ENCODE measurements at regions not wholly inside any gene's neighbourhood (a gene's known extent, or its start where the extent isn't known, plus 50 kb on each side); places are given as distances from the start of the nearest gene placed in this dataset.
"Not testable (repeated sequence)": the region's sequence is repeated elsewhere in the genome, so short reads cannot be mapped to it uniquely, and the experiment has no call there.

GRCh38 chr19:27971869-27972268 is 1241.1 kb downstream of the UQCRFS1 start:
- DNase-seq: no peak

GRCh38 chr19:27971071-27971470 is 1241.9 kb downstream of the UQCRFS1 start:
- no peak for DNase-seq

DNA sequence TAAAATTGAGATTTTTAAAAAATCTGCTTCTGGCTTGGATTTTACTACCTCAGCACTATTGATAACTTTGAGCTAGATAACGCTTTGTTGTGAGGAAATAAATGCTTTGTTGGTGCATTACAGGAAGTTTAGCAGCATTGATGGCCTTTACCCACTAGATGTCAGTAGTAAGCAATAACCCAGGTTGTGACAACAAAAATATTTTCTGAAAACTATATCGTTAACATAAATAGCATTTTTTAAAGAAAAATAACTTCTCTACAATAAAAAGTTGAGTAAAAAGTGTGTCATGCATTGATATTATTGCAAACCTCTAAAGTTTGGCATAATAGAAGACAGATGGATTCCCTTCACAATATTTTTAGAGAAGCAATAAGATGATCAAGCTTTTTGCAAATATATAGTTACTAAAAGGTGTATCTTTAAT is 1246.5 kb downstream of the UQCRFS1 start:
- DNase-seq: peak; percentile 5

DNA sequence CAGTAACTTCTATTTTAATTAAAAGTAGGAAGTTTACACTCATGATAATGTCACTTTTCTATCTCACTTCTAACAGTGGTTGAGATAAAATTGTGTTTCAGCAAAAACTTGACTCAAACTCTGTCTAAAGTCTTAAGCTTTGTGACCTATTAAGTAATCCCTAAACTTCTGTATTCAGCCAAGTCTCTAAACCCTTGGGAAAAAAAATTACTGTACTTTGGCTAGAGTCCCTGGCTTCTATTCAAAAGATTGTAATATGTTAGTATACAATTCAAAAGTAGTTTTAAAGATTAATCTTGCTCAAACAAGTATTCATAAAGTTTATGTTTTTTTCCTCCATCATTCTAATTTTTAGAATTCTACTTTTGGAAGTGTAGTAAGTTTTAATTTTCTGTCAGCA is 1248.8 kb downstream of the UQCRFS1 start:
- no peak for DNase-seq

- DNase-seq: no peak
Measured at GRCh38 chr19:27962264-27962663, 1250.7 kb downstream of the UQCRFS1 start.

GRCh38 chr19:27955485-27956480 is 1257.2 kb downstream of the UQCRFS1 start:
- DNase-seq: no peak

- not testable (repeated sequence) for DNase-seq
Measured at GRCh38 chr19:27942607-27943006, 1270.3 kb downstream of the UQCRFS1 start.

GRCh38 chr19:27936139-27936538 is 1276.8 kb downstream of the UQCRFS1 start:
- DNase-seq: no peak

DNA sequence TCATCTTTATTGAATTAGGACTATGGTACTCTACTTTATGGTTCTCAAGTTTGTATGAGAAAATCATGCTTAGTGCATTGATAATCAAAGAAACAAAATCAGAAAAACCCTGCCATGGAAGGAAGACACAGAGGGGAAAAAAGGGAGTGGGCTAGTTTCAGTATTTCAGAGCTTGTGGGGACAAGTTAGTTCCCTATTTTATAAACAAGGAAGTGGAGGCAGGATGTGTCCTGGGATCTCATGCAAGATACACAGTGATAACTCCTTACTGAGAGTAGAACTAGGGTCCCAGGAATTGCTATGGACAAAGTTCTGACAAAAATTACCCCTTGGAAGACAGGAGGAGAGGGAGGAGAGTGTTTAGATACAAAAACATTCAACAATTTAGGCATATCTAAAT is 1277.3 kb downstream of the UQCRFS1 start:
- DNase-seq: no peak

- no peak for DNase-seq
Measured at GRCh38 chr19:27929399-27929798, 1283.6 kb downstream of the UQCRFS1 start.

GRCh38 chr19:27925202-27925601 is 1287.7 kb downstream of the UQCRFS1 start:
- no peak for DNase-seq

DNA sequence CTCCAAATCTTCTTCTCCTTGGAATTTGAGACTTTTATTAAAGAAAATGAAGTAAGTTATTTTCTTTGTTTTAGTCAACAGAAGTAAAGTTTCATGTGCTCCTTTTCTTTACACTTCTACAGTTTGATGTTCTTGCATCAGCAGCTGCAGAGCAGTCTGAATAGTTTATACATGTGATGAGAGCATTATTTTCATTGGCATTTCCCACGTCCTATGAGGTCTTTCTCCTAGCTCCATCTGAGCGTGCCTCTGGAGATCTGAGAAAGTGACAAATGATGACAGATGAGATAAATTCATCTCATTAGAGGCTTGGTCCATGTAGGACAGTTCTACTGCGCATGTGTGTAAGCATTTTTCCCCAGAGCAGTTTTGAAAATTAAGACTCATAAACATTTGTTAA is 1290.0 kb downstream of the UQCRFS1 start:
- DNase-seq: no peak

- no peak for DNase-seq
Measured at GRCh38 chr19:27920774-27921173, 1292.2 kb downstream of the UQCRFS1 start.

GRCh38 chr19:27918818-27919217 is 1294.1 kb downstream of the UQCRFS1 start:
- DNase-seq: no peak

DNA sequence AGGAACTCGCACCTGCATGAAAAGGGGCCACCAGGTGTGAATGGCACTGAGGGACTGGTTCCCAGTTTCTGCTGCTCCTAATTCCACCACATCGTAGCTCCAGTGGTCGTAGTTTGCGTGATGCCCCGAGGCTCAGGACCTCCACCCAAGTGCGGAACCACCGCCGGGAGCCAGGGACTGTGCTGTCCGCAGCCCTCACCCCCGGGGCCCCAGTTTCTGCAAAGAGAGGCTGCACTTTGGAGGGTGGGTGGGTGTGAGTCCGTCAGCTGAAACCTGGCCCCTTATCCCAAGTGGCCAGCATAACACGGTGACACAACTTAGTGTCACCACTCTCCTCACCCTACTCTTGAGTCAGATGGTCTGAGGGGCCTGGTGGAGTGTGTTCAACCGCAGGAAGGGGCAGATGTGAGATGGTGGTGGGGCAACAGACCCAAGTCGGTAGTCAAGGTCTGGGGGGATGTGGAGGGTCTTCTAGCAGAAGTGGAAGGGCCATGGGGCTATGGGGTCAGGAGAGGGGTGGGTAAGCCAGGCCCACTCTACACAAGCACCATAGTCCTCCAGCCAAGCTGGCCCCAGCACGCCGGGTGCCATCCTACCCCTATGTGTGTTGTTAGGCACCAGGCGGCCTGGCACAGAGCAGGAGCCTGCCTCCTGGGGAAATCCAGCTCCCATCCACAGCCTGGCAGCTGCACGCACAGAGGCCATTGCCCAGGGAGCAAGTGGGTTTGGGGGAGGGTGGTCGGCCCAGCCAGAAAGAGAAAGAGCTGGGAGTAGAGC is 1301.6 kb downstream of the UQCRFS1 start:
- DNase-seq: no peak

- no peak for DNase-seq
Measured at GRCh38 chr19:27909861-27910260, 1303.1 kb downstream of the UQCRFS1 start.

GRCh38 chr19:27909185-27909840 is 1303.6 kb downstream of the UQCRFS1 start:
- DNase-seq: no peak

DNA sequence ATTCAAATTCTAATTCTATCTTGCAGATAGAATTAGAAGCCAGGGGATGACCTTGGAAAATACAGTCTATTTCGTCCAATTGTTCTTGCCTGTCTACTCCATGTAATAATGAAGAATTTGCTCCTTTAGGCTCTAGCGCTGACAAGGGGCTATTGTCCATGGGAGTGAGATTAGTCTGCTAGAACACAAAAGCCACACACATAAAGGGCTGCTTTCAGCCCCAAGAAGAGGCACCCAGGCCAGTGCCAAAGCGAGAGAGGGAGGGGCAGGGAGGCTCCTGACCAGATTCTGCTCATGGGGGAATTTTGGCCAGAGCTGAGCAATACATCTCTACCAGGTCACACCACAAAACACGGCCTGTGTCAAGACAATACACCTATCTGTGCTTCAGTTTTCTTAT is 1306.9 kb downstream of the UQCRFS1 start:
- DNase-seq: no peak

DNA sequence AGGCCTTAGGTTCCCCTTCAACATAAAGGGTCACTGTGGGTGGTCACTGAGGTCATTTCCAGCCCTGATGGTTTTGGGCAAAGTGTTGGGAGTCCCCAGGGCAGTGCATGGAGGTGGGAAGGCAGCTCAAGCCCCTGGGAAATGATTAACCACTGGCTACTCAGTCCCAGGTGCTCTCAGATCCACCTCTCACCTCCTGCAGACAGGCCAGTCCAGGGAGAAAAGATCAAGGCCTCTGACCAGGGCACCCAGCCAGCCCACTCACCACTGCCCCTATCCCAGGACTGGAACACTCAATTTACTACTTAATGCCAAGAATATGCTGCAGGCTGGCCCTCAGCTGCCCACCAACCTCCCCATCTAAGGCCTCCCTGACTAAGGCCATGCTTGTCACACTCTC is 1307.9 kb downstream of the UQCRFS1 start:
- no peak for DNase-seq

DNA sequence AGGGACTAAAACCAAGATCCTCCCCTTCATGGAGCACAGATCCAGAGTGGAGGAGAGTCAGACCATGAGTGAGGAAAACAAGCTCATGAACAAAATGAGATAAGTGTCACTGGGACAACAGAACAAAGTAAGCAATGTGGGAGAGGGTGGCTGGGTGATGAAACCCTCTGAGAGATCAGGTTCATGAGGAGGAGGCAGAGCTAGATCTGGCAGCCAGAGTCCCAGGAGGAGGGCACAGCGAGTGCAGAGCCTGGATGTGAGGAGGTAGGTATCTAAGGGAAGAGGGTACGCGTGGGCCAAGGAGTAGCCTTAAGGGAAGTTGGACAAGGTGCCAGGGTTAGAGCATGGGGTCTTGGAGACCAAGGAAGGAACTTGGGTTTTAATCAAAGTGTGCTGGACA is 1311.9 kb downstream of the UQCRFS1 start:
- DNase-seq: no peak

- no peak for DNase-seq
Measured at GRCh38 chr19:27896091-27896490, 1316.9 kb downstream of the UQCRFS1 start.

- no peak for DNase-seq
Measured at GRCh38 chr19:27894906-27895754, 1317.8 kb downstream of the UQCRFS1 start.
